ENCODE measurements at regions not wholly inside any gene's neighbourhood (a gene's known extent, or its start where the extent isn't known, plus 50 kb on each side); places are given as distances from the start of the nearest gene placed in this dataset.
"Not testable (repeated sequence)": the region's sequence is repeated elsewhere in the genome, so short reads cannot be mapped to it uniquely, and the experiment has no call there.

DNA sequence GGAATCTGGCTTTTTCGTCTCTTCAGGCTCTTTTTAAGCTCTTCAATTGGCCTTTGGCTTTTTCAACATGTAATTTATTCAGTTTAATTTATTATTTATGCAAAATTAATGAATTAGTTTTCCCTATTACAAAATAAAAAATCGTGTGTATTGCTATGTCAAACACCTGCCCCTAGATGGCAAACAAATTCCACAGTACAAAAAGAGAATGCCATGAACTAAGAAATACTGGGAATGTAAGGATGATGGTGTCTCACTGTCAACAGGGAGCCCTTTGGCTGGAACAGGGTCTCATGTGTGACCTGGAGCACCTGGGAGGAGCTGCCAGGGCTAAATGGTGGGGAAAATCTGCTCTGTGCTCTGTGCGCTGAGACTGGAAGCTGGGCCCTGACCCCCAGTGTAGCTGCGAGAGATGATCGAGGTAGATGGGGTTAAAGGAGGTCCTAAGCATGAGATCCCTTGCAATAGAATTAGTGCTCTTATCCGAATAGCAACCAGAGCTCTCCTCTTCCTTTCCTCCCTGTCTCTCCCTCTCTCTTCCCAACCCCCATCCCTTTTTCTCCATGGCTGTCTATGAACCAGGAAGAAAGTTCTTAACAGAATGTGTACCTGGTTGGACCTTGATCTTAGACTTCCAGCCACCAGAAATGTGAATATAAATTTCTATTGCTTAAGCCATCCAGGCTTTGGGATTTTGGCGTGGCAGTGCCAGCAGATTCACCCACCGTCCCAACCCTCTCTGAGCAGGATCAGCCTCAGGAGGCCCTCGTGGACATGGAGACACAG lies 1183.5 kb downstream of the RPIA start:
- DNase-seq (ENCODE audit: low read depth): not testable (repeated sequence)

DNA sequence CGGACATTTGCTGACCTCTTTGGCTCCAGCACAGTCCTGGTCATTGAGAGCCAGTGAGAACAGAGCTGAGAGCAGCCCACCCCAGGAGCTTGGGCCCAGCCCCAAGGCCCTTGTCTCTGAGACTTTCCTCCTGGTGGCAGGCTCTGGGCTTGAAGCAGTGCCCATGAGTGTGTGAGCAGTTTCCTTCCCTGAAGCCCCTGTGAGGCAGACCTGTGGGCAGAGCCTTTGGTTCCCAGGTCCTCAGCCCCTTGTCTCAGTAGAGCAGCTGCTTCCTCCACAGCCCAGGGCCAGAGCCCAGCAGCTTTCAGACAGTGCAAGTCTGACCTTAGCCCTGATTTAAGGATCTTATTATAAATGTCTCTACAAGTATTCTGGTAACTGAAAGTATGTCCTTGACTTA lies 1185.0 kb downstream of the RPIA start:
- not testable (repeated sequence) for DNase-seq (ENCODE audit: low read depth)

GRCh38 chr2:89876878-89877277 lies 1185.4 kb downstream of the RPIA start:
- not testable (repeated sequence) for DNase-seq (ENCODE audit: low read depth)

DNA sequence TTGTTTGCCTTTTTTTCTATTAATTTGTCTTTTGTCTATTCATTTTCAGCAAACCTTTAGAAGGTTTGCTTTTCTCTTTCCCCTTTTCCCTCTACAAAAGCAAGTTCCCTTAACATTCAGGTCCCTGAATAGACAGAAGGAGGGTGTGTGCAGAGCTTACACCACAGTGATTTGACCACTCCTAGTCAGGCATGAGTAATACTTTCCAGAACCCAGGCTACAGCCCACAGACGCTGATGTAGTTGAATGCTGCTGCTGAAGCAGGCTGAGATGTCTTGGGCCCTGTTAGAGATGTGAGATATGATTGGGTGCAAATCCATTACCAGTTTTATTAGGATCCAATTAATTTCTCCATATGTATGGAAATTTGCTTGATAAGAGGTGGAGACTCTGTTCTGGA lies 1191.4 kb downstream of the RPIA start:
- not testable (repeated sequence) for DNase-seq (ENCODE audit: low read depth)

DNA sequence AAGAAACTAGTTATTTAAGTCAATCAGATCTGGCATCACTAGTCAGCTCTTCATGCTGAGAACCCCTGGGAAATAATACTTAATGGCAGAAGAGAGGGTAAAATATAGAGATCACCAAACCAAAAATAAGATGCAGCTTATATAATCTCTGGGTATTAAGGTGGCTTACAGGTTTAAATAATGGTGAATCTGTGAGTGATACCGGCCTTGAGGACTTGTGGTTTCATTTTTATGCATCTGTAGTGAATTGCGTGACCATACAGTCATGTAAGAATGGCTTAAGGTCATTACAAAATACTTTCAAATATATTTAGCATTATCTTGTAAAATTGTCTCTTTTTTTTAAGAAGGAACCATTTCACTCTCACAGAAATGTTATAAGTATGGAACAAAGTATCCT lies 1192.2 kb downstream of the RPIA start:
- not testable (repeated sequence) for DNase-seq (ENCODE audit: low read depth)

GRCh38 chr2:89885071-89885470 lies 1193.6 kb downstream of the RPIA start:
- not testable (repeated sequence) for DNase-seq (ENCODE audit: low read depth)

DNA sequence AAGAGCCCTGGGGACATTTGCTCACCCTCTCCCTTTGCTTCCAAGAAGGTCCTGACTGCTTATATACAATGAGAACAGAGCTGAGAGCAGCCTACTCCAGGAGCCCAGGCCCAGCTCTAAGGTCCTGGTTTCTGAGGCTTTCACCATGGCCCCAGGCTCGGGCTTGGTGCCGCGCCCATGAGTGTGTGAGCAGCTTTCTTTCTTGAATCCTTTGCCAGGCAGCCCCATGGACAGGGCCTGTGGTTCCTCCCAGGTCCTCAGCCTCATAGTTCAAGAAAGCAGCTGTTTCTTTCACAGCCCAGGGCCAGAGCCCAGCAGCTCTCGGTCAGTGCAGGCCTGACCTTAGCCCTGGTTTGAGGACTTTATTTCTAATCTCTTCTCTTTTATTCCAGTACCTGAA lies 1197.2 kb downstream of the RPIA start:
- DNase-seq (ENCODE audit: low read depth): not testable (repeated sequence)

DNA sequence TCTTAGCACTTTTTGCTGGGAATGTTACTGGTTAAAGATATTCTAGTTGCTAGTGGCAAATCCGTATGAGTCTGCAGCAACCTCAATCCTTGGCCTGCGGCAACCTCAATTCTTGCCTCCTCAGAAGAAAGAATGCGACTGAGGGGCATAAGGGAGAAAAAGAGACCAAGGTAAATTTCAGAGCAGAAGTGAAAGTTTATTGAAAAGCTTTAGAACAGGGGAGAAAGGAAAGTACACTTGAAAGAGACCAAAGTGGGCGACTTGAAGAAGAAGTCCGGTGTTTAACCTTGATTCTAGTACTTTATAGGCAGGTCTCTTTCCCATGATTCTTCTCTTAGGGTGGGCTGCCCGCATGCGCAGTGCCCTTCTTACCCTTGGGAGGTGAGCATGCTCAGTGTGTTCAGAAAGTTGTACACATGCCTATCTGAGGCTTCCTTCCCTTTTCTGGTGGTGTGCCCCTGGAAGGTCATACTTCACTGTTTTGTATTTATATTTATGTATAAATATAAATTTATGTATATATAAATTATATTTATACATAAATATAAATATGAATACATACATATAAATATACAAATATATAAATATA lies 1198.8 kb downstream of the RPIA start:
- not testable (repeated sequence) for DNase-seq (ENCODE audit: low read depth)

GRCh38 chr2:89894988-89895387 lies 1203.5 kb downstream of the RPIA start:
- DNase-seq (ENCODE audit: low read depth): not testable (repeated sequence)

DNA sequence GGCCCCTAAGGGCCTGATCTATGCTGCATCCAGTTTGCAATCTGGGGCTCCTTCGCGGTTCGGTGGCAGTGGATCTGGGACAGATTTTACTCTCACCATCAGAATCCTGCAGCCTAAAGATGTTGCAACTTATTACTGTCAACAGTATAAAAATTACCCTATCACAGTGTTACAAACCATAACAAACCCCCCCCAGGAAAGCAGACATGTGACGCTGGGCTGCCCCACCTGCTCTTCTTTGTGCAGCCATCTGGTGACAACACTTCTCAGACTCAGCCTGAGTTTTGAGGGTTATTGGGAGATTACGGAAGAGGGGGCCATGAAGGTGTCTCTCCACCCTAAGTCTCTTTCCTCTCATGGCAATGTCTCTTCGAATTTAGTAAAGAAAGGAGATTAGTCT lies 1204.2 kb downstream of the RPIA start:
- not testable (repeated sequence) for DNase-seq (ENCODE audit: low read depth)

DNA sequence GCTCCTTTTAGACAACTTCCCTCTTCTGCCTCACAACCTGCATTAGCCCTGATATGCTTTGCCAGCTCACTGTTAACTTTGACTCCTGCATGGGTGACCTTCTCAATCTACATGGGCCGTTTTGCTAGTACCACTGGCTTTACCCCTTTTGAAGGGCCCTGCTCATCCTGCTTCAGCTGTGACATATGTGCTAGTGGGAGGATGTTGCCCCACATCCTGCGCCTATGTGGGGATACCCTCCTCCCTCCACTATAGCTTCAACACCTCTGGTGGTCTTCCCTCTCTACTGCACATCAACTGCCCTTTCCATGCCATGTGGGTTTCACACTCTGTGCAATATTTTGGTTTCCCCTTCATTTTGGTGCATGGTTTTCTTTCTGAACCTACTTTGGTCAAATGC lies 1235.5 kb downstream of the RPIA start:
- DNase-seq (ENCODE audit: low read depth): not testable (repeated sequence)

- DNase-seq (ENCODE audit: low read depth): not testable (repeated sequence)
These were observed 1244.0 kb downstream of the RPIA start for GRCh38 chr2:89935436-89935835.

GRCh38 chr2:89936011-89936410 lies 1244.5 kb downstream of the RPIA start:
- DNase-seq (ENCODE audit: low read depth): not testable (repeated sequence)

GRCh38 chr2:89936559-89936958 lies 1245.1 kb downstream of the RPIA start:
- DNase-seq (ENCODE audit: low read depth): not testable (repeated sequence)

DNA sequence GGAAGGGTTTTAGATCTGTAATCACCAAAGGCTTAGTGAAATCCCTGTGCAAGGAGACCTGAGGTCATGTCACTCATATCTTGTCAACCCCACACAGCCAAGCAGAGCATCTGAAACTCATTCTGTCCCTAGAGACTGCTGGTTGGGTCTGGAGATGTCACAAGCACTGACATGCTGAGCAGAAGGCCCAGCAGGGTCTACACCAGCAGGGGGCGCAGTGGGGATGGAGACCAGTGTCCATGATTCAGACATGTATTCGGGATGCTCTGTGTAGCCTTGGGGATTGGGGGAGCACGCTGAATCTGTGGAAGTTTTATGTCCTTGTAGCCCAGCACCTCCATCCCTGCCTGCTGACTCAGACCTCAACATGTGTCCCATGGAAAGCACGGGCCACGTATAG lies 1247.3 kb downstream of the RPIA start:
- not testable (repeated sequence) for DNase-seq (ENCODE audit: low read depth)

- DNase-seq (ENCODE audit: low read depth): not testable (repeated sequence)
These were observed 1252.8 kb downstream of the RPIA start for GRCh38 chr2:89944267-89944666.

- DNase-seq (ENCODE audit: low read depth): not testable (repeated sequence)
These were observed 1253.6 kb downstream of the RPIA start for GRCh38 chr2:89945004-89945616.

DNA sequence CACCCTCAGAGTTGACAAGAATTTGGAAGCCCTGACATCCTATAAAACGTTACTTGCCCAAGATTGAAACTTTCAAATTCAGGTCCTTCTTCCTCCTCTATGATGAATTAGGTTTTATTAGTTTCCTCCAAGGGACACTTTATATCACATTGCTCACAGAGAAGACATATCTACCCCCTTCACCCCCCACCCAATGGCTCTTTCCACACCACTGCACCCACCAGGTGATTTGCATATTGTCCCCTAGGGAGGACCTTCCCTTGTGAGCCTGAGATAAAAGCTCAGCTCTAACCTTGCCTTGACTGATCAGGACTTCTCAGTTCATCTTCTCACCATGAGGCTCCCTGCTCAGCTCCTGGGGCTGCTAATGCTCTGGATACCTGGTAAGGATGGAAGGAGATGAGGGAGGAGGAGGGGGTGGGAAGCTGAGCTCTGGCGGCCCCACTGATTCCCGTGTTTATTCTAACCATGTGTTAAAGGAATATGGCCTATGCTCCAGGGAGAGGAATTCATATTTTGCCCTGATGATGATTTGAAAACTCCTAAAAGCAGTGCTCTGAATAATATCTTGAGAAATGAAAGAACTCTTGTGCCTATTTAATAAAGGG lies 1255.8 kb downstream of the RPIA start:
- DNase-seq (ENCODE audit: low read depth): not testable (repeated sequence)

GRCh38 chr2:89948102-89948501 lies 1256.6 kb downstream of the RPIA start:
- DNase-seq (ENCODE audit: low read depth): not testable (repeated sequence)

- DNase-seq (ENCODE audit: low read depth): not testable (repeated sequence)
These were observed 1259.3 kb downstream of the RPIA start for GRCh38 chr2:89950807-89951206.

DNA sequence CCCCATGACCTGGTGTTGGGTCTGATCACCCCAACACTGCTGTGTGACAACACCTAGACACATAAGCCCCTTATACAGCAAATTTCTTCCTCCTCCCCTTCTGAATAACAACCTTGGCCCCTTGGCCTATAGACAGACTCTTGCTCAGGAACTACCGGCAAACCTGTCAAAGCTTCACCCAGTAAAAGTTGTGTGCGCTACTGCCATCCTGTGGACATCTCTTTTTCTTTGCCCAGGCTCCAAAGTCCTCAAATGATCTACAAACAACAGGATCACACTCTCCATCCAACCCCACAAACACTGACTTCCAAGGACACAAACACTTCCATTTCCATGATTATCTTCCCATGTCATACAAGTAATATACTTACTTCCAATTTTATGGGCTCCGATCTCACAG lies 1265.8 kb downstream of the RPIA start:
- not testable (repeated sequence) for DNase-seq (ENCODE audit: low read depth)

- not testable (repeated sequence) for DNase-seq (ENCODE audit: low read depth)
These were observed 1268.4 kb downstream of the RPIA start for GRCh38 chr2:89959729-89960378.

All from amniotic epithelial cell (primary cell).